Prostate gland (tissue), 2 donors: ENCODE measurements at regions not wholly inside any gene's neighbourhood (a gene's known extent, or its start where the extent isn't known, plus 50 kb on each side); places are given as distances from the start of the nearest gene placed in this dataset.

Experiments
- DNase-seq: peaks from one replicate; pipeline ENCODE4 v3.0.0-alpha.2; 2019; ENCODE audit warnings: low spot score
- H3K27ac ChIP-seq, 2 donors: fragments of 200-600 bp; sonication (generic); 2 replicates each; pipeline ENCODE4 v1.5.1; 2017 to 2019
- H3K27me3 ChIP-seq: fragments of 200-600 bp; sonication (generic); replicated peaks from 2 replicates; pipeline ENCODE4 v1.5.1; 2019; ENCODE audit not compliant: insufficient read depth
- H3K36me3 ChIP-seq, 2 donors: fragments of 200-600 bp; sonication (generic); 1 replicate in 1 of 2; 2 replicates in 1 of 2; pipeline versions ENCODE4 v1.5.1 to v1.8.1; 2017 to 2019
- H3K4me1 ChIP-seq: fragments of 200-600 bp; sonication (generic); replicated peaks from 2 replicates; pipeline ENCODE4 v1.5.1; 2019
- H3K4me3 ChIP-seq, 2 donors: fragments of 200-600 bp; sonication (generic); 2 replicates each; pipeline ENCODE4 v1.5.1; 2017 to 2019
- H3K9me3 ChIP-seq: fragments of 200-600 bp; sonication (generic); 2 replicates; pipeline ENCODE4 v1.5.1; 2017
- POLR2A ChIP-seq: fragments of 450-650 bp; IDR thresholded peaks from one replicate; pipeline ENCODE4 v1.6.1; 2016; ENCODE audit warnings: antibody characterized with exemption, mild to moderate bottlenecking
- POLR2AphosphoS5 ChIP-seq: sonication (generic); formaldehyde crosslinking; IDR thresholded peaks from one replicate; pipeline ENCODE4 v1.6.1; 2017; ENCODE audit warnings: antibody characterized with exemption
- WGBS: methylation state at CpG from one replicate; pipeline ENCODE4 v1.1.5; 2018; 5-methylcytosine and 5-hydroxymethylcytosine counted together
- intact Hi-C: fragments of 100-400 bp; cut with DNase I; formaldehyde crosslinking; loops from one replicate; pipeline ENCODE4 v1.14.2; 2022
- TF ChIP-seq, protein P1 (sequence below), 4 experiments: fragments of 200-600 bp in 2 of 4; fragments of 450-650 bp in 2 of 4; sonication (generic) in 2 of 4; IDR thresholded peaks; 1 replicate in 3 of 4; 2 replicates in 1 of 4; pipeline ENCODE4 v1.5.1; 2016 to 2019; ENCODE audit warnings: antibody characterized with exemption in 4 of 4, mild to moderate bottlenecking in 2 of 4, moderate library complexity in 2 of 4

DNA sequence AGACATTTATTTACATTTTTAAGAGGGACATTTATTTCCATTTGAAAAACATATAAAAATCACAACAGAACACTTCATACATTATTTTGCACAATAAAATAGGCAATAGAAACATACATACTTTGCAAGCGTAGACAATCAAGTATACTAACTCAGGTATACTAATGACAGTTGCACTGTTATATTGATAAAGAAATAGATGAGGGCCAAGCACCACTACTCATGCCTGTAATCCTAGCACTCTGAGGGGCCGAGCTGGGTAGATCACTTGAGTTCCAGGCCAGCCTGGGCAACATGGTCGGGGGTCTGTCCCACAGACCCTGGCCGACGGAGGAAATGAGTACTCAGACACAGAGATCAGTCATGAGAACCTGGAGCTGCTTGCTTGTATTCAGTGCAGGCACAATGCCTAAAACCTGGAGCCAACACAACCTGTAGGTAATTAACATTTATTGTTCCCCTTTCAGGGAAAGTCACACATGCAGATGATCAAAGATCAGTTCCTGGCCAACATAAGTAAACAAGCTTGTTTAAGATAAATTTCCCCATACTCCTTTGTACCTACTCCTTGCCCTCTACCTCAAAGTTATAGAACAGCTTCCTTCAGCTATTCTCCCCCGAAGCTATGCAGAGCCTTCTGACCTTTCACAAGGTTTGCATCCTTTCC lies 1960.2 kb downstream of the SUCLG1 start:
- no peaks in the 10 kb centered on the region for H3K4me1 ChIP-seq
- 65% methylated on average over 6 of the region's 6 CpGs for WGBS
- intact Hi-C loops: no loop called here
- H3K27ac ChIP-seq: no peak overlapping the region
- no peaks in the 10 kb centered on the region for H3K36me3 ChIP-seq
- DNase-seq: no peak
- TF ChIP-seq POLR2AphosphoS5 (no peak), POLR2A (no peak)
- TF ChIP-seq, protein P1, sequence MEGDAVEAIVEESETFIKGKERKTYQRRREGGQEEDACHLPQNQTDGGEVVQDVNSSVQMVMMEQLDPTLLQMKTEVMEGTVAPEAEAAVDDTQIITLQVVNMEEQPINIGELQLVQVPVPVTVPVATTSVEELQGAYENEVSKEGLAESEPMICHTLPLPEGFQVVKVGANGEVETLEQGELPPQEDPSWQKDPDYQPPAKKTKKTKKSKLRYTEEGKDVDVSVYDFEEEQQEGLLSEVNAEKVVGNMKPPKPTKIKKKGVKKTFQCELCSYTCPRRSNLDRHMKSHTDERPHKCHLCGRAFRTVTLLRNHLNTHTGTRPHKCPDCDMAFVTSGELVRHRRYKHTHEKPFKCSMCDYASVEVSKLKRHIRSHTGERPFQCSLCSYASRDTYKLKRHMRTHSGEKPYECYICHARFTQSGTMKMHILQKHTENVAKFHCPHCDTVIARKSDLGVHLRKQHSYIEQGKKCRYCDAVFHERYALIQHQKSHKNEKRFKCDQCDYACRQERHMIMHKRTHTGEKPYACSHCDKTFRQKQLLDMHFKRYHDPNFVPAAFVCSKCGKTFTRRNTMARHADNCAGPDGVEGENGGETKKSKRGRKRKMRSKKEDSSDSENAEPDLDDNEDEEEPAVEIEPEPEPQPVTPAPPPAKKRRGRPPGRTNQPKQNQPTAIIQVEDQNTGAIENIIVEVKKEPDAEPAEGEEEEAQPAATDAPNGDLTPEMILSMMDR (IDR thresholded peaks at IDR 0.05): no peak
- H3K4me3 ChIP-seq: no peak overlapping the region
- H3K27me3 ChIP-seq: no peaks in the 10 kb centered on the region
- H3K9me3 ChIP-seq: no peaks in the 10 kb centered on the region

DNA sequence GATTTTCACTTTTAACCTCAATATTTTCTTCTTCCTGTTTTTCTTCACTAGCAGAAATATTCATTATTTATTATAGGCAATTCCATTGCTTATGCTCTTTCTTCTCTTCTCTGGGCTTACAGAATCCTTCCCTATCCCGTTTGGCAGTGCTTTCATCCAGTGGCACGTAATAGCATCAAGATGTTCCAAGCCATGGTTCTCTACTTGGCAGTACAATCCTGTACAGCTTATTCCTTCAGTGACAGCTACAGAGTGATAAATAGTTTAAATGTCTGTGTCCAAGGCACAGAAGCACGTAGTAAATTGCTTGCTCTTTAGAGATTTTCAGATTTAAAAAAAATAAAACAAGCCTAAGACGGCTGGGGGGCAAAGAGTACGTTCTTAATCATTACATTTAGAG lies 1964.3 kb downstream of the SUCLG1 start:
- TF ChIP-seq POLR2AphosphoS5 (peak; percentile 19), POLR2A (no peak)
- TF ChIP-seq, protein P1 (IDR thresholded peaks at IDR 0.05): no peak
- Histone ChIP-seq H3K27ac (no peak overlapping the region), H3K36me3 (no peaks in the 10 kb centered on the region), H3K4me3 (no peak overlapping the region), H3K4me1 (no peaks in the 10 kb centered on the region), H3K27me3 (no peaks in the 10 kb centered on the region), H3K9me3 (no peaks in the 10 kb centered on the region)
- intact Hi-C loops: loop anchor here (5.0 kb wide), 2 partner anchors 82 to 298 kb away; no protein-coding TSS in a partner anchor
- no peak for DNase-seq
- whole genome bisulfite sequencing: 26% methylated on average over 5 of the region's 5 CpGs

DNA sequence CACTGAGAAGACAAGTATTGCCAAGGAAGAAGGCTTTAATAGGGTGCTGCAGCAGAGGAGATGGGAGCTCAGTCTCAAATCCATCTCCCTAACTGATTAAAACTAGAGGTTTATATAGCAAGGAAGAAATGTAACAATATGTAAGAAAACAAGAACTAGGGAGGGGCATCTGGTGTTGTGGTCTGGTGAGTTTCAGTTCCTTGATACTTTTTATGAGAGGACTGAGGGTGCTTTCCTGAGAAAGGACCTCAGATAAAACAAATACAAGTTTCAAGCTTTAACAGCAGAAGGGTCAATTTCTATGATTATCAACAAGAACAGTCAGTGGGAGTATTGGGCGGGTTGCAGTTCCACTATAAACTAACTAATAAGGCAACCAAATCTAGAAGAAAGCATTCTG lies 1967.5 kb downstream of the SUCLG1 start:
- TF ChIP-seq POLR2AphosphoS5: no peak
- TF ChIP-seq, protein P1 (IDR thresholded peaks at IDR 0.05): no peak
- TF ChIP-seq POLR2A: no peak
- intact Hi-C loops: loop anchor here (5.0 kb wide), 2 partner anchors 79 to 301 kb away; no protein-coding TSS in a partner anchor
- no peak overlapping the region for H3K27ac ChIP-seq
- 93% methylated on average over 1 of the region's 1 CpG for whole genome bisulfite sequencing
- no peaks in the 10 kb centered on the region for H3K9me3 ChIP-seq
- no peak overlapping the region for H3K4me3 ChIP-seq
- H3K27me3 ChIP-seq: no peaks in the 10 kb centered on the region
- H3K36me3 ChIP-seq: no peaks in the 10 kb centered on the region
- DNase-seq: no peak
- no peaks in the 10 kb centered on the region for H3K4me1 ChIP-seq

DNA sequence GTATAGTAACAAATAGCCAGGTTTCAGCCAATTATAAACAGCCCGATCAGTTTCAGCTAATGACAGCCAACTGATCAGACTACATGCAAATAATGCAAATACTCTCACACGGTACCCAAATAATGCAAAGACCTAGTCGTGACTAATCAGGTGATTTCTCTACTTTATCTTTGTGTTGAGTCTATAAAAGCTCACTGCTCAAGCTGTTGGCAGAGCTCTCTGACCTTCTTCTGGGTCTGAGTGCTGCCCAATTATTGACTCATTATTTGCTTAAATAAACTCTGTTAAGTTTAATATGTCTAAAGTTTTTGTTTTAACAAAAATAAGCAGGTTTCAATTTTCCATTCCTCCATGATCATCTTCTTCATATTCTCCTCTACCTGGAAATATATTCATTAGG lies 1971.7 kb downstream of the SUCLG1 start:
- DNase-seq: no peak
- intact Hi-C loops: no loop called here
- 56% methylated on average over 3 of the region's 3 CpGs for WGBS
- TF ChIP-seq POLR2A (no peak), POLR2AphosphoS5 (no peak)
- TF ChIP-seq, protein P1 (IDR thresholded peaks at IDR 0.05): no peak
- Histone ChIP-seq H3K4me3 (no peak overlapping the region), H3K36me3 (no peaks in the 10 kb centered on the region), H3K27me3 (no peaks in the 10 kb centered on the region), H3K9me3 (no peaks in the 10 kb centered on the region), H3K4me1 (no peaks in the 10 kb centered on the region), H3K27ac (no peak overlapping the region)

DNA sequence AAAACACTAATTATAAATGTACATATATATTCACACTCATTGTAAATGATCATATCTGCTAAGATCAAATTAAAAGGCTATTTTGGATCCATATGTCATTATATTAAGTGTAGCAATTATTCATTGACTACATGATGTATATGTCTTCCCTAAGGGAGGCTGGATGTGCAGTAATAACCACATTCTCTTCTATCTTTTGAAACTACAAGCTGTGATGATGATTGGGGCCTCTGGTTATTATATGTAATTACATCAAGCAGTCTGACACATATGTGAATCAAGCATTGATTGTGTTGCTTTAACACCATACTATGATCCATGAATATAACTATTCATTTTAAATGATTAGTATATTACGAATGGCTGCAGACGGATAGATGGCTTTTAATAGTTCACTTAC lies 1973.4 kb downstream of the SUCLG1 start:
- intact Hi-C loops: no loop called here
- Histone ChIP-seq H3K36me3 (no peaks in the 10 kb centered on the region), H3K27me3 (no peaks in the 10 kb centered on the region), H3K4me3 (no peak overlapping the region), H3K9me3 (no peaks in the 10 kb centered on the region), H3K4me1 (no peaks in the 10 kb centered on the region), H3K27ac (no peak overlapping the region)
- WGBS: 95% methylated on average over 2 of the region's 2 CpGs
- TF ChIP-seq POLR2A (no peak), POLR2AphosphoS5 (no peak)
- TF ChIP-seq, protein P1 (IDR thresholded peaks at IDR 0.05): no peak
- DNase-seq: no peak
